ENCODE measurements at regions not wholly inside any gene's neighbourhood (a gene's known extent, or its start where the extent isn't known, plus 50 kb on each side); places are given as distances from the start of the nearest gene placed in this dataset.
"Not testable (repeated sequence)": the region's sequence is repeated elsewhere in the genome, so short reads cannot be mapped to it uniquely, and the experiment has no call there.

DNA sequence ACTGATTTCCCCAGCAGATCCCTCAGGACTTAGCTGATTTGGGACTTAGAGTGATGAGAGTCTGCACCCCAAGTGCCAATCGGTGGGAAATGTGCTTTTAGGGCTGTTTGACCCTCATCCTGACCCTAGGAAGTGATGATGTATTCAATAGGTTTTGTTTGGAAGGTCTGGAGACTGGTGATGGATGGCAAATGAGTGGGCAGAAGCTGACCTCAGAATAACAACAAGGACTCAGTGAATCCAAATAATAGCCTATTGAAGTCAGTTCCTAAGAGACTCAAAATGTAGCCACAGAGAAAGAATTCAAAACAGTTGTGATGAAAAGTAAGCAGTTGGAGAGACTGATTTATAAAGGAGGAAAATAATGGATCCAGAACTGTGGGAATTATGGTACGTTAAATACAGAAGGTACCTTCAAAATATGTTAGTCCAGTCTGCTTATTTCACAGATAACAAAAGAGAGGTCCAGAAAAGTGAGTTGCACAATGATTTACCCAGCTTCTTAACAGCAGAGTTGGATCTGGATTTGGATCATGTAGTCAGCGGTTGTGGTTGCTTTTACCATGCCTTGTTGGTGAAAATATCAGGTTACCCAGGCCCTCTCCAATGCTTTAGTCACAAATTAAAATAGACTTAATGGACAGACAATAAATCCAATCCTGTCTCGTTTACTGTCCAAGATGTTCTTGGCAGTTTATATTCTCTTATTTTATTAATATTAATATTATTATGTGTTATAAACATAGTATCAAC lies 123.0 kb upstream of the PTBP2 start:
- DNase-seq (ENCODE audit: low spot score): no peak

DNA sequence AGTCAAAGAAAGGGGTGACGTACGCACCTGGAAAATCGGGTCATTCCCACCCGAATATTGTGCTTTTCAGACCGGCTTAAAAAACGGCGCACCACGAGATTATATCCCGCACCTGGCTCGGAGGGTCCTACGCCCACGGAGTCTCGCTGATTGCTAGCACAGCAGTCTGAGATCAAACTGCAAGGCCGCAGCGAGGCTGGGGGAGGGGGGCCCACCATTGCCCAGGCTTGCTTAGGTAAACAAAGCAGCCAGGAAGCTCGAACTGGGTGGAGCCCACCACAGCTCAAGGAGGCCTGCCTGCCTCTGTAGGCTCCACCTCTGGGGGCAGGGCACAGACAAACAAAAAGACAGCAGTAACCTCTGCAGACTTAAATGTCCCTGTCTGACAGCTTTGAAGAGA lies 117.0 kb upstream of the PTBP2 start:
- not testable (repeated sequence) for DNase-seq (ENCODE audit: low spot score)

DNA sequence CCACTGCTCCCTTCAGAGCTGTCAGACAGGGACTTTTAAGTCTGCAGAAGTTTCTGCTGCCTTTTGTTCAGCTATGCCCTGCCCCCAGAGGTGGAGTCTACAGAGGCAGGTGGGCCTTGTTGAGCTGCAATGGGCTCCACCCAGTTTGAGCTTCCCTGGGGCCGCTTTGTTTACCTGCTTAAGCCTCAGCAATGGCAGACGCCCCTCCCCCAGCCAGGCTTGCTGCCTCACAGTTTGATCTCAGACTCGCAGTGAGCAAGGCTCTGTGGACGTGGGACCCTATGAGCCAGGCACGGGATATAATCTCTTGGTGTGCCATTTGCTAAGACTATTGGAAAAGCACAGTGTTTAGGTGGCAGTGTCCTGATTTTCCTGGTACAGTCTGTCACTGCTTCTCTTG lies 104.2 kb upstream of the PTBP2 start:
- DNase-seq (ENCODE audit: low spot score): not testable (repeated sequence)

DNA sequence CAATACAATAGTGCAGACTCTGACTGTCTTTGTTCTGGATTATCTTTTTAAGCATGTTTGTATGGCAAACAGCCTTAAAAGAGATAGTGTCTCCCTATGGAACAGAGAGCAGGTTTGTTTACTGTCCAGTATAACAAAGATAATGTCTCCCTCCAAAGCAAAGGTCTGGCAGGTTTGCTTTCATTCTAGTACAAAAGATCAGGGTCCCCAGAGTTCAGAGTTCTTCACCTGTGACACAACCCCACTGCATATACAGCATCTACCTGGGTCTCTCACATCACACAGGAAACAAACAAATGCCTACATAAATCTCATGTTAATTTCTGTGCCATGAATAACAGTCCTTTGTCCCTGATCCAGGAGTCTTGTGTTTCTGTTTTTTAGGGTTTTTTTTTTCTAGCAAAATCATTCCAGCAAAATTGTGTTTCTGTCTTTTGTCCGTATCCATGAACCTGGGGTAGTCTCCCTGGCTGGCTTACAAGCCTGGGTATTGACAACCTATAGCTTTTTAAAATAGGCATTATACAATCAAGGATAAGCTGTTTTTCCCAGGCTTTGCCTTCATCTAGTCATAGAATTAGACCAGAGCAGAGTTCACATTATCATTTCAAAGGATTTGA lies 89.4 kb upstream of the PTBP2 start:
- DNase-seq (ENCODE audit: low spot score): no peak

DNA sequence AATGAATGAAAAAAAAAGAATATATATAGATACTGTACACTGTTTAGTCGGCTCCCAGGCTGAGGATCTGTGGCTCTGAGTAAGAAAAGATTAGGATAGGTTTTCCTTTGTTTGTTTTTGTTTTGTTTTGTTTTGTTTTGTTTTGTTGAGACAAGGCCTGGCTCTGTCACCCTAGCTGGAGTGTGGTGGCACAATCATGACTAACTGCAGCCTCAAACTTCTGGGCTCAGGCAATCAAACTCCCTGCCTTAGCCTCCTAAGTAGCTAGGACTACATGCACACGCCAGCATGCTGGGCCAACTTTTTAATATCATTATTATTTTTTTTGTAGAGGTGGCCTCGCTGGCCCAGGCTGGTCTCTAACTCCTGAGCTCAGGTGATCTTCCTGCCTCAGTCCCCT lies 87.9 kb upstream of the PTBP2 start:
- DNase-seq (ENCODE audit: low spot score): no peak

DNA sequence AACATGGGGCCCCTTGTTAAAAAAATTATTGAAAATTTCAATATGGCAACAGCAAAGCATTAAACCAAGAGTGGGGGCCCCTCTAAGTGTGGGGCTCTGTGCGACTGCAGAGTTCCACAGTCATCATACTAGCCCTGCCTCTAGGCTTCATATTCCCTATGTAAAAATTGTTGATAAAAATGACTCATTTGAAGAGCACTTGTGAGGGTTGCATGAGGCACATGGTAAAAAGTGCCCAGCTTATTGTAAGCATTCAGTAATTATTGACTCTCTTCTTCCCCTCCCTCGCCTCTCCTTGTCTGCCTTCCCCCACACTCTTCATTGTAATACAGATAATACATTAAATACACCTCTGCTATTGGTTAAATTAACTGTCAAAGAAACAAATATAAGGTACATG lies 86.7 kb upstream of the PTBP2 start:
- no peak for DNase-seq (ENCODE audit: low spot score)

DNA sequence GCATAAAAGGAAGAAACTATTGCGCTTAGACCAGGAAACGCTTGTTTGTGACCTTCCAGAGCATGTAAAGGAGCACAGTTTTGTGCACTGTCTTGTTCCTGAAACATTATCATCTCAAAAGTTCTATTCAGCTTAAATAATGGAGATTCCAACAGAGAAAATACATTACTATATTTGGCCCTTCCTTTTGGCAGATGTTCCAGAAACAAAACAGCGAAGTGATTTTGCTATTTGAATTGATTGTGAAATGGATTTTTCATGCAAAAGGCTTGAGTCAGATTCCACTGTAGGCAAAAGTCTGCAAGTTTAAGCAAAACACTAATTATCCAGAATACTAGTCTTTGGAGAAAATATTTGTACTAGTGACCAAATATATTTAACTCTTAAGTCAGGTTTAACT lies 80.3 kb upstream of the PTBP2 start:
- DNase-seq (ENCODE audit: low spot score): no peak

DNA sequence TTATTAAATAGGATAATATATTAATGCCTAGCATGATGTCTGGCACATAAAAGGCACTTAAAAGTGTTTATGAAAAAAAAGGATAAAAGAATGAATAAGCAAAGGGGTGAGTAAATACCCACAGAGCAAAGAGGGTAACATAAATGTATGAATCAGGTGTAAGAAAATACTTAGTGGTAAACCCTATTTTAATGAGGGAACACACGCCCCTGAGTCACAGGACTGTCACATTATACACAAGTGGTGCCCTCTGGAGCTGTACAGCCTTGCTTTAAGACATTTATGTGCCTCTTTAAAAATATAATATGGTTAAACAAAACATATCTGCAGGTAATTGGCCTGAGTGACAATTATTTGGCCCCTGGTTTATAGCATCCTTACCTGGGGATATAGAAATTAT lies 78.1 kb upstream of the PTBP2 start:
- no peak for DNase-seq (ENCODE audit: low spot score)

DNA sequence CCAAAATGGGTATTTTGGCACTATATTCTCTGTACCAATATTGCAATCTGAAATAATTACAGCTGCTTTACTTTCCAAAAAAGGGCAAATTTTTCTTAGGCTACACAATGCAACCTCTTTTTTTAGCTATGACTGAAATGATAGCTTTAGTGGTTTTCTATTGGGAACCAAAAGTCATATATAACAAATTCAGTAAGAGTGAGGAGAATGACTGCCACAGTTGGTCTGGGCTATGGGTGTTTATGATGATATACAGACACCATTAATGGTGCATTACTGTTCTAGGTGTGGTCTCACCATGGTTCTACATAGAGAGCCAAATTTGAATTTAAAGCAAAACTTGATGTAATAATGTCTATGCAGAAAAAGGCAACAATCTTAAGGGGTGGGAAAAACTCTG lies 72.3 kb upstream of the PTBP2 start:
- DNase-seq (ENCODE audit: low spot score): no peak

DNA sequence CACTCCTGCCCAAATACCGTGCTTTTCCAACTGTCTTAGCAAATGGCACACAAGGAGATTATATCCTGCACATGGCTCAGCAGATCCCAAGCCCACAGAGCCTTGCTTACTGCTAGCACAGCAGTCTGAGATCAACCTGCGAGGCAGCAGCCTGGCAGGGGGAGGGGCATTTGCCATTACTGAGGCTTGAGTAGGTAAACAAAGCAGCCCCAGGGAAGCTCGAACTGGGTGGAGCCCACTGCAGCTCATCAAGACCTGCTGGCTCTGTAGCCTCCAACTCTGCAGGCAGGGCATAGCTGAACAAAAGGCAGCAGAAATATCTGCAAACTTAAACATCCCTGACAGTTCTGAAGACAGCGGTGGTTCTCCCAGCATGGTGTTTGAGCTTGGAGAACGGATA lies 70.1 kb upstream of the PTBP2 start:
- no peak for DNase-seq (ENCODE audit: low spot score)

DNA sequence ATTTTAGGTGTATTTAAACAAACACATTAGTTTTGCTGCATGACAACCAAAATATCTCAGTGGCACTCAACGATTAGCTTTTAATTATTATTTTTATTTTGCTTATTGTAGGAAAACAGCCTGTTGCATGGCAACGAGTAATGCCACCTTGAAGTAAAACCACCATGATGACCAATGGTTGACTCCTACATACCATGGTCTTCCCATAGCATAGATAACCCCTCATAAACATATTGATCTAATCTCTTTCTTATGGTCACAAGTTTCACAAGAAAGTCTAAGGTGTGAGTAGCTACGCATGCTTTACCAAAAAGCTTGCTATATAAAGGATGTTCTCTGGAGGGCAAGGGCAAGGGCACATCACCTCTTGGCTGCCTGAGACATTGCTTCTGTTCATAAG lies 61.5 kb upstream of the PTBP2 start:
- no peak for DNase-seq (ENCODE audit: low spot score)

DNA sequence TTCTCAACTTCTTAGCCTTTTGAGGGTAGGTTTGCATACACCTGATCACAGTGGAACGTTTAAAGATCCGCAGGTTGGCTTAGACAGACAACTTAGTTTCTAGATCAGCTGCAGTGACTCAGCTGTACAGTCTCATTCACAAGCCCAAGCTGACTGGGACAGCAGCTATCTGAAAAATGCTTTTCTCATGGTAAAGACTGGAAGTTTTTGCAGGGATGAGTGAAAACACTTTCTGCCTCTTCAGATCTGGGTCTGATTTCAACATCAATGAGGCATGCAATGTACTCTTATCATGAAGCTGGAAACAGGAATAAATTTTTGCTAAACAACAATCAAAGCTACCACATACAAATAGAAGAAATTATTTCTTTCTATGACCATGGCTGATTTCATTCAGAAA lies 61.1 kb upstream of the PTBP2 start:
- no peak for DNase-seq (ENCODE audit: low spot score)

All from D341Med (cell line).